Panc1 (cell line): ENCODE measurements at regions not wholly inside any gene's neighbourhood (a gene's known extent, or its start where the extent isn't known, plus 50 kb on each side); places are given as distances from the start of the nearest gene placed in this dataset.

Experiments
- ATAC-seq: fragments of 200-7000 bp; cut with Tn5 transposase; 2 replicates; pipeline ENCODE4 v1.9.1; 2020; ENCODE audit warnings: mild to moderate bottlenecking, moderate library complexity
- BruUV-seq: library from RNA; stranded (reverse); fragments of 400-500 nt; replicated peaks from 2 replicates; lab custom pipeline; 2021; lab: Mats Ljungman, UMichigan
- CTCF ChIA-PET: fragments of 300-600 bp; sonication (Branson Sonifier 250); formaldehyde crosslinking; loops from one replicate; lab custom pipeline; 2022; ENCODE audit warnings: antibody characterized with exemption; lab: Charles Lee
- POLR2A ChIA-PET: fragments of 300-600 bp; sonication (Branson Sonifier 250); formaldehyde crosslinking; loops from one replicate; lab custom pipeline; 2022; ENCODE audit warnings: antibody characterized with exemption; lab: Charles Lee
- DNase-seq: peaks from one replicate; pipeline ENCODE4 v3.0.0-alpha.2; 2010; ENCODE audit warnings: low read depth, low spot score
- H3K27ac ChIP-seq: 2 replicates; pipeline ENCODE4 v1.5.1; 2011; ENCODE audit warnings: mild to moderate bottlenecking, low read length, inconsistent platforms
- H3K27me3 ChIP-seq: fragments of 200-500 bp; sonication (Bioruptor generic); 2 replicates; pipeline ENCODE4 v1.6.0; 2014; ENCODE audit warnings: low read length, inconsistent platforms; ENCODE audit not compliant: control insufficient read depth, insufficient read depth
- H3K36me3 ChIP-seq: fragments of 200-500 bp; sonication (Bioruptor generic); 2 replicates; pipeline ENCODE4 v1.5.1; 2014; ENCODE audit warnings: inconsistent platforms, mild to moderate bottlenecking, low read length, moderate library complexity; ENCODE audit not compliant: control insufficient read depth, insufficient read depth
- H3K4me1 ChIP-seq: 2 replicates; pipeline ENCODE4 v1.5.1; 2011; ENCODE audit warnings: inconsistent platforms, mild to moderate bottlenecking, low read length, moderate library complexity; ENCODE audit not compliant: control insufficient read depth, insufficient read depth
- H3K4me3 ChIP-seq, 2 experiments: 2 replicates each; pipeline ENCODE4 v1.5.1; 2011 to 2012; ENCODE audit warnings: low read depth in 2 of 2, low read length in 2 of 2, mild to moderate bottlenecking in 2 of 2, inconsistent platforms in 1 of 2, moderate library complexity in 1 of 2
- H3K9me3 ChIP-seq: fragments of 200-500 bp; sonication (Bioruptor generic); 2 replicates; pipeline ENCODE4 v1.5.1; 2014; ENCODE audit warnings: low read depth, mild to moderate bottlenecking, inconsistent platforms, low read length, moderate library complexity; ENCODE audit not compliant: control insufficient read depth, insufficient read depth
- POLR2AphosphoS5 ChIP-seq: IDR thresholded peaks from 2 replicates; pipeline ENCODE4 v1.6.1; 2012; ENCODE audit warnings: mild to moderate bottlenecking, low read depth, low read length, moderate library complexity
- SIN3A ChIP-seq: IDR thresholded peaks from 2 replicates; pipeline ENCODE4 v1.6.1; 2012; ENCODE audit warnings: low read depth, mild to moderate bottlenecking, low read length, moderate library complexity, borderline replicate concordance; ENCODE audit not compliant: insufficient read depth
- TCF7L2 ChIP-seq: IDR thresholded peaks from 2 replicates; pipeline ENCODE4 v1.6.1; 2011; ENCODE audit warnings: mild to moderate bottlenecking, low read depth, low read length, inconsistent platforms
- in situ Hi-C: cut with HindIII; loops from 2 replicates; pipeline ENCODE4 v1.10.0; 2016; ENCODE audit warnings: low sequenced_read_pairs, low pct_unique_long_range_greater_than_20kb
- intact Hi-C: fragments of 100-400 bp; cut with micrococcal nuclease; formaldehyde crosslinking; loops from one replicate; pipeline ENCODE4 v1.10.0; 2022; ENCODE audit not compliant: unreplicated experiment
- TF ChIP-seq, protein P1 (sequence below), 2 experiments: IDR thresholded peaks; 2 replicates each; pipeline ENCODE4 v1.6.1; 2011 to 2012; ENCODE audit warnings: low read depth in 2 of 2, control low read depth in 1 of 2, low read length in 1 of 2, mild to moderate bottlenecking in 1 of 2, moderate library complexity in 1 of 2; ENCODE audit not compliant: insufficient read depth in 1 of 2
- TF ChIP-seq, protein P2 (sequence below): fragments of 450-650 bp; IDR thresholded peaks from 2 replicates; pipeline ENCODE4 v1.5.1; 2017; ENCODE audit warnings: mild to moderate bottlenecking

DNA sequence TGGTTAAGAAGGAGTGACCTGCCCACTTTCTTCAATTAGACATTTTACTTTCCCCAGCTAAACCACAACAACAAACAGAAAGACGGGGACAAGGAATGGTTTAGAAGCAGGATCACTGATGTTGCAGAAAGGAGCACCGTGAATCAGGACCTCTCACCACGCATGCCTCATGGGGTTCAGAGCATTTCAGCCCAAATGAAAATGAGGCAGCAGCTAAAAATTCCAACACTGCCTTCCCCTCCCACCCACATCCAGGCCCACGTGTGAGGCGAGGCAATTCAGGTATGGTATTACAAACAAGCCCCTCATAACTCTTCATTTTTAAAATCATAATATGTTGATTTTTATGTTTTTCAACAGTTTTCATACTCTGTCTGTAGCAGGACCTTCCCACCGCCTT, 194.1 kb upstream of the ARID1B start:
- intact Hi-C loops (no loop called here), in situ Hi-C loops (no loop called here)
- ATAC-seq (no peak), DNase-seq (no peak)
- Histone ChIP-seq H3K4me3 (no peak overlapping the region), H3K27me3 (no peaks in the 10 kb centered on the region), H3K36me3 (no peaks in the 10 kb centered on the region), H3K9me3 (peaks cover 7% of the 10 kb centered on the region; the same call in 1 of the 2 replicates), H3K4me1 (no peaks in the 10 kb centered on the region), H3K27ac (no peak overlapping the region)
- ChIA-PET POLR2A (no interaction called here), CTCF (no interaction called here)
- TF ChIP-seq, protein P1, sequence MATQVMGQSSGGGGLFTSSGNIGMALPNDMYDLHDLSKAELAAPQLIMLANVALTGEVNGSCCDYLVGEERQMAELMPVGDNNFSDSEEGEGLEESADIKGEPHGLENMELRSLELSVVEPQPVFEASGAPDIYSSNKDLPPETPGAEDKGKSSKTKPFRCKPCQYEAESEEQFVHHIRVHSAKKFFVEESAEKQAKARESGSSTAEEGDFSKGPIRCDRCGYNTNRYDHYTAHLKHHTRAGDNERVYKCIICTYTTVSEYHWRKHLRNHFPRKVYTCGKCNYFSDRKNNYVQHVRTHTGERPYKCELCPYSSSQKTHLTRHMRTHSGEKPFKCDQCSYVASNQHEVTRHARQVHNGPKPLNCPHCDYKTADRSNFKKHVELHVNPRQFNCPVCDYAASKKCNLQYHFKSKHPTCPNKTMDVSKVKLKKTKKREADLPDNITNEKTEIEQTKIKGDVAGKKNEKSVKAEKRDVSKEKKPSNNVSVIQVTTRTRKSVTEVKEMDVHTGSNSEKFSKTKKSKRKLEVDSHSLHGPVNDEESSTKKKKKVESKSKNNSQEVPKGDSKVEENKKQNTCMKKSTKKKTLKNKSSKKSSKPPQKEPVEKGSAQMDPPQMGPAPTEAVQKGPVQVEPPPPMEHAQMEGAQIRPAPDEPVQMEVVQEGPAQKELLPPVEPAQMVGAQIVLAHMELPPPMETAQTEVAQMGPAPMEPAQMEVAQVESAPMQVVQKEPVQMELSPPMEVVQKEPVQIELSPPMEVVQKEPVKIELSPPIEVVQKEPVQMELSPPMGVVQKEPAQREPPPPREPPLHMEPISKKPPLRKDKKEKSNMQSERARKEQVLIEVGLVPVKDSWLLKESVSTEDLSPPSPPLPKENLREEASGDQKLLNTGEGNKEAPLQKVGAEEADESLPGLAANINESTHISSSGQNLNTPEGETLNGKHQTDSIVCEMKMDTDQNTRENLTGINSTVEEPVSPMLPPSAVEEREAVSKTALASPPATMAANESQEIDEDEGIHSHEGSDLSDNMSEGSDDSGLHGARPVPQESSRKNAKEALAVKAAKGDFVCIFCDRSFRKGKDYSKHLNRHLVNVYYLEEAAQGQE (IDR thresholded peaks at IDR 0.05; ENCODE audit: insufficient read depth in 1 of 2, low read depth in 2 of 2, low read length in 1 of 2), result no peak
- TF ChIP-seq, protein P2, sequence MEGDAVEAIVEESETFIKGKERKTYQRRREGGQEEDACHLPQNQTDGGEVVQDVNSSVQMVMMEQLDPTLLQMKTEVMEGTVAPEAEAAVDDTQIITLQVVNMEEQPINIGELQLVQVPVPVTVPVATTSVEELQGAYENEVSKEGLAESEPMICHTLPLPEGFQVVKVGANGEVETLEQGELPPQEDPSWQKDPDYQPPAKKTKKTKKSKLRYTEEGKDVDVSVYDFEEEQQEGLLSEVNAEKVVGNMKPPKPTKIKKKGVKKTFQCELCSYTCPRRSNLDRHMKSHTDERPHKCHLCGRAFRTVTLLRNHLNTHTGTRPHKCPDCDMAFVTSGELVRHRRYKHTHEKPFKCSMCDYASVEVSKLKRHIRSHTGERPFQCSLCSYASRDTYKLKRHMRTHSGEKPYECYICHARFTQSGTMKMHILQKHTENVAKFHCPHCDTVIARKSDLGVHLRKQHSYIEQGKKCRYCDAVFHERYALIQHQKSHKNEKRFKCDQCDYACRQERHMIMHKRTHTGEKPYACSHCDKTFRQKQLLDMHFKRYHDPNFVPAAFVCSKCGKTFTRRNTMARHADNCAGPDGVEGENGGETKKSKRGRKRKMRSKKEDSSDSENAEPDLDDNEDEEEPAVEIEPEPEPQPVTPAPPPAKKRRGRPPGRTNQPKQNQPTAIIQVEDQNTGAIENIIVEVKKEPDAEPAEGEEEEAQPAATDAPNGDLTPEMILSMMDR, result no peak
- TF ChIP-seq SIN3A (no peak), POLR2AphosphoS5 (no peak), TCF7L2 (no peak)
- no TSS peak for BruUV-seq

DNA sequence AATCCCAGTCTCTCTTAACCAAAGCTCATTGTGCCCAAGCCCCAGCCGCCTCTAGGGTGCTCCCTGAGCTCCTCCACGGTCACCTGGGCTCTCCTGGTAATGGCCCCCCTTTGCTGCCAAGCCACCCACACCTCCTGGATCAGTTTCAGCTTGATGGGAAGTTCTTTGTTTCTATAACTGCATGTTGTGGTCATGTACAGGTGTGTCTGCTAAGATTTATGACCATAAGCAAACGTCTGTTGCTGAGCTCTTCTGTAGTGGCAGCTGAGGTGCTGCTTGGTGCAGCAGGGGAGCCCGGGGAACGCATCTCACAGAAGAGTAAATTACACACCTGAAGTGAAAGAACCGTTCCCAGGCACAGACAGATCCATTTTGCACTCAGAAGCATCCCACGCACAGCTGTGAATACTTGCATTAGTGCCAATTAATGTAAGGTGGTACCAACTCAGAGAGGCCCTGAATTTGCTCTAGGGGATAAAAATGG, 194.6 kb upstream of the ARID1B start:
- H3K27ac ChIP-seq, result no peak overlapping the region
- in situ Hi-C loops (no loop called here), intact Hi-C loops (no loop called here)
- TF ChIP-seq, protein P2, result no peak
- TF ChIP-seq TCF7L2 (no peak), SIN3A (no peak), POLR2AphosphoS5 (no peak)
- TF ChIP-seq, protein P1 (IDR thresholded peaks at IDR 0.05; ENCODE audit: insufficient read depth in 1 of 2, low read depth in 2 of 2, low read length in 1 of 2), result no peak
- no peak overlapping the region for H3K4me3 ChIP-seq
- DNase-seq (no peak), ATAC-seq (no peak)
- no peaks in the 10 kb centered on the region for H3K36me3 ChIP-seq
- BruUV-seq, result no TSS peak
- peaks cover 12% of the 10 kb centered on the region; the same call in 1 of the 2 replicates for H3K9me3 ChIP-seq
- ChIA-PET CTCF (no interaction called here), POLR2A (no interaction called here)
- no peaks in the 10 kb centered on the region for H3K4me1 ChIP-seq
- H3K27me3 ChIP-seq, result no peaks in the 10 kb centered on the region
